WTC11 (cell line): ENCODE measurements at regions not wholly inside any gene's neighbourhood (a gene's known extent, or its start where the extent isn't known, plus 50 kb on each side); places are given as distances from the start of the nearest gene placed in this dataset.

Experiments used
- ATAC-seq: fragments of 200-7000 bp; cut with Tn5 transposase; 2 replicates; pipeline ENCODE4 v1.10.0; 2021; ENCODE audit warnings: mild to moderate bottlenecking, moderate library complexity
- CTCF ChIA-PET: fragments of 300-600 bp; sonication (Branson Sonifier 250); formaldehyde crosslinking; loops from one replicate; lab custom pipeline; 2021; ENCODE audit warnings: antibody characterized with exemption; lab: Charles Lee
- POLR2A ChIA-PET: fragments of 350-600 bp; sonication (Branson Sonifier 250); formaldehyde crosslinking; loops from one replicate; lab custom pipeline; 2021; ENCODE audit warnings: antibody characterized with exemption; lab: Charles Lee
- DNase-seq: peaks from one replicate; pipeline ENCODE4 v3.0.0; 2021; ENCODE audit warnings: low spot score
- H3K27ac Mint-ChIP-seq: 2 replicates; pipeline ENCODE4 v1.8.0; 2021; ENCODE audit warnings: mixed read lengths
- H3K27me3 Mint-ChIP-seq: 2 replicates; pipeline ENCODE4 v1.8.0; 2021; ENCODE audit warnings: low read depth, mild to moderate bottlenecking, moderate library complexity, mixed read lengths
- H3K36me3 Mint-ChIP-seq: 2 replicates; pipeline ENCODE4 v1.8.0; 2021; ENCODE audit warnings: mixed read lengths
- H3K4me1 Mint-ChIP-seq: 2 replicates; pipeline ENCODE4 v1.8.0; 2022; ENCODE audit warnings: mixed read lengths
- H3K4me3 Mint-ChIP-seq: 2 replicates; pipeline ENCODE4 v1.8.0; 2021; ENCODE audit warnings: mild to moderate bottlenecking, moderate library complexity, mixed read lengths
- H3K9me3 Mint-ChIP-seq: 2 replicates; pipeline ENCODE4 v1.8.0; 2021; ENCODE audit warnings: mixed read lengths
- E2F5 ChIP-seq: sonication (generic); formaldehyde crosslinking; IDR thresholded peaks from 2 replicates; pipeline ENCODE4 v1.8.1; 2022; ENCODE audit warnings: mild to moderate bottlenecking, moderate library complexity, missing genetic modification reagents
- ETV6 ChIP-seq: sonication (generic); formaldehyde crosslinking; IDR thresholded peaks from 2 replicates; pipeline ENCODE4 v1.8.1; 2022; ENCODE audit warnings: mild to moderate bottlenecking, missing genetic modification reagents
- FOXK1 ChIP-seq: sonication (generic); formaldehyde crosslinking; IDR thresholded peaks from 2 replicates; pipeline ENCODE4 v1.8.0; 2022; ENCODE audit warnings: mild to moderate bottlenecking, moderate library complexity, missing genetic modification reagents
- IRF2 ChIP-seq: sonication (generic); formaldehyde crosslinking; IDR thresholded peaks from 2 replicates; pipeline ENCODE4 v1.8.0; 2022; ENCODE audit warnings: low read depth, missing genetic modification reagents, borderline replicate concordance
- JUN ChIP-seq: sonication (generic); formaldehyde crosslinking; IDR thresholded peaks from 2 replicates; pipeline ENCODE4 v1.8.0; 2023; ENCODE audit warnings: mild to moderate bottlenecking, missing genetic modification reagents
- KAT7 ChIP-seq: sonication (generic); formaldehyde crosslinking; IDR thresholded peaks from 2 replicates; pipeline ENCODE4 v1.8.1; 2023; ENCODE audit warnings: missing genetic modification reagents, mild to moderate bottlenecking, borderline replicate concordance
- NFYB ChIP-seq: sonication (generic); formaldehyde crosslinking; conservative IDR thresholded peaks from 2 replicates; pipeline ENCODE4 v1.8.0; 2022; ENCODE audit warnings: low read depth, missing genetic modification reagents
- NR2C2 ChIP-seq: sonication (generic); formaldehyde crosslinking; IDR thresholded peaks from 2 replicates; pipeline ENCODE4 v1.8.0; 2022; ENCODE audit warnings: mild to moderate bottlenecking, missing genetic modification reagents
- NR3C1 ChIP-seq: sonication (generic); formaldehyde crosslinking; conservative IDR thresholded peaks from 2 replicates; pipeline ENCODE4 v1.8.1; 2023; ENCODE audit warnings: low read depth, mild to moderate bottlenecking, missing genetic modification reagents
- OVOL2 ChIP-seq: fragments of 250-450 bp; sonication (Bioruptor Pico); IDR thresholded peaks from 2 replicates; pipeline ENCODE4 v1.9.0; 2021; ENCODE audit warnings: mild to moderate bottlenecking, borderline replicate concordance
- USF1 ChIP-seq: sonication (generic); formaldehyde crosslinking; IDR thresholded peaks from 2 replicates; pipeline ENCODE4 v1.8.0; 2022; ENCODE audit warnings: mild to moderate bottlenecking, missing genetic modification reagents
- ZNF219 ChIP-seq: sonication (generic); formaldehyde crosslinking; IDR thresholded peaks from 2 replicates; pipeline ENCODE4 v1.8.0; 2023; ENCODE audit warnings: missing genetic modification reagents, mild to moderate bottlenecking, borderline replicate concordance
- ZNF232 ChIP-seq: sonication (generic); formaldehyde crosslinking; IDR thresholded peaks from 2 replicates; pipeline ENCODE4 v1.8.0; 2022; ENCODE audit warnings: mild to moderate bottlenecking, missing genetic modification reagents
- ZNF263 ChIP-seq: sonication (generic); formaldehyde crosslinking; IDR thresholded peaks from 2 replicates; pipeline ENCODE4 v1.8.1; 2022; ENCODE audit warnings: low read depth, mild to moderate bottlenecking, moderate library complexity, missing genetic modification reagents
- ZNF317 ChIP-seq: sonication (generic); formaldehyde crosslinking; IDR thresholded peaks from 2 replicates; pipeline ENCODE4 v1.8.1; 2023; ENCODE audit warnings: low read depth, mild to moderate bottlenecking, moderate library complexity, missing genetic modification reagents, borderline replicate concordance
- ZSCAN18 ChIP-seq: fragments of 250-450 bp; sonication (Bioruptor Pico); IDR thresholded peaks from 2 replicates; pipeline ENCODE4 v2.1.2; 2022; ENCODE audit warnings: mild to moderate bottlenecking, moderate library complexity
- TF ChIP-seq, protein P1 (sequence below): sonication (generic); formaldehyde crosslinking; IDR thresholded peaks from 2 replicates; pipeline ENCODE4 v1.8.1; 2023; ENCODE audit warnings: mild to moderate bottlenecking, missing genetic modification reagents, moderate library complexity
- TF ChIP-seq, protein P2 (sequence below): sonication (generic); formaldehyde crosslinking; IDR thresholded peaks from 2 replicates; pipeline ENCODE4 v1.8.0; 2022; ENCODE audit warnings: mild to moderate bottlenecking, missing genetic modification reagents
- TF ChIP-seq, protein P3 (sequence below): sonication (generic); formaldehyde crosslinking; IDR thresholded peaks from 2 replicates; pipeline ENCODE4 v1.8.0; 2022; ENCODE audit warnings: missing genetic modification reagents
- TF ChIP-seq, protein P4 (sequence below): sonication (generic); formaldehyde crosslinking; IDR thresholded peaks from 2 replicates; pipeline ENCODE4 v1.8.1; 2022; ENCODE audit warnings: low read depth, missing genetic modification reagents, borderline replicate concordance

- H3K36me3 Mint-ChIP-seq = peaks cover 13% of the 10 kb centered on the region
- no peak overlapping the region for H3K27ac Mint-ChIP-seq
- TF ChIP-seq ZNF317 (CRISPR knock-in tag) = no peak
- no peak for TF ChIP-seq IRF2 (CRISPR knock-in tag)
- TF ChIP-seq ZNF263 = no peak
- no peak for TF ChIP-seq KAT7 (CRISPR knock-in tag)
- TF ChIP-seq, protein P1, sequence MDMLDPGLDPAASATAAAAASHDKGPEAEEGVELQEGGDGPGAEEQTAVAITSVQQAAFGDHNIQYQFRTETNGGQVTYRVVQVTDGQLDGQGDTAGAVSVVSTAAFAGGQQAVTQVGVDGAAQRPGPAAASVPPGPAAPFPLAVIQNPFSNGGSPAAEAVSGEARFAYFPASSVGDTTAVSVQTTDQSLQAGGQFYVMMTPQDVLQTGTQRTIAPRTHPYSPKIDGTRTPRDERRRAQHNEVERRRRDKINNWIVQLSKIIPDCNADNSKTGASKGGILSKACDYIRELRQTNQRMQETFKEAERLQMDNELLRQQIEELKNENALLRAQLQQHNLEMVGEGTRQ (CRISPR knock-in tag) = no peak
- TF ChIP-seq, protein P2, sequence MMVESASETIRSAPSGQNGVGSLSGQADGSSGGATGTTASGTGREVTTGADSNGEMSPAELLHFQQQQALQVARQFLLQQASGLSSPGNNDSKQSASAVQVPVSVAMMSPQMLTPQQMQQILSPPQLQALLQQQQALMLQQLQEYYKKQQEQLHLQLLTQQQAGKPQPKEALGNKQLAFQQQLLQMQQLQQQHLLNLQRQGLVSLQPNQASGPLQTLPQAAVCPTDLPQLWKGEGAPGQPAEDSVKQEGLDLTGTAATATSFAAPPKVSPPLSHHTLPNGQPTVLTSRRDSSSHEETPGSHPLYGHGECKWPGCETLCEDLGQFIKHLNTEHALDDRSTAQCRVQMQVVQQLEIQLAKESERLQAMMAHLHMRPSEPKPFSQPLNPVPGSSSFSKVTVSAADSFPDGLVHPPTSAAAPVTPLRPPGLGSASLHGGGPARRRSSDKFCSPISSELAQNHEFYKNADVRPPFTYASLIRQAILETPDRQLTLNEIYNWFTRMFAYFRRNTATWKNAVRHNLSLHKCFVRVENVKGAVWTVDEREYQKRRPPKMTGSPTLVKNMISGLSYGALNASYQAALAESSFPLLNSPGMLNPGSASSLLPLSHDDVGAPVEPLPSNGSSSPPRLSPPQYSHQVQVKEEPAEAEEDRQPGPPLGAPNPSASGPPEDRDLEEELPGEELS (CRISPR knock-in tag) = no peak
- no peak for TF ChIP-seq NR3C1 (CRISPR knock-in tag)
- no peak for TF ChIP-seq NR2C2
- TF ChIP-seq FOXK1 (CRISPR knock-in tag) = no peak
- no peak for TF ChIP-seq OVOL2 (CRISPR knock-in tag)
- TF ChIP-seq ETV6 (CRISPR knock-in tag) = no peak
- TF ChIP-seq, protein P3, sequence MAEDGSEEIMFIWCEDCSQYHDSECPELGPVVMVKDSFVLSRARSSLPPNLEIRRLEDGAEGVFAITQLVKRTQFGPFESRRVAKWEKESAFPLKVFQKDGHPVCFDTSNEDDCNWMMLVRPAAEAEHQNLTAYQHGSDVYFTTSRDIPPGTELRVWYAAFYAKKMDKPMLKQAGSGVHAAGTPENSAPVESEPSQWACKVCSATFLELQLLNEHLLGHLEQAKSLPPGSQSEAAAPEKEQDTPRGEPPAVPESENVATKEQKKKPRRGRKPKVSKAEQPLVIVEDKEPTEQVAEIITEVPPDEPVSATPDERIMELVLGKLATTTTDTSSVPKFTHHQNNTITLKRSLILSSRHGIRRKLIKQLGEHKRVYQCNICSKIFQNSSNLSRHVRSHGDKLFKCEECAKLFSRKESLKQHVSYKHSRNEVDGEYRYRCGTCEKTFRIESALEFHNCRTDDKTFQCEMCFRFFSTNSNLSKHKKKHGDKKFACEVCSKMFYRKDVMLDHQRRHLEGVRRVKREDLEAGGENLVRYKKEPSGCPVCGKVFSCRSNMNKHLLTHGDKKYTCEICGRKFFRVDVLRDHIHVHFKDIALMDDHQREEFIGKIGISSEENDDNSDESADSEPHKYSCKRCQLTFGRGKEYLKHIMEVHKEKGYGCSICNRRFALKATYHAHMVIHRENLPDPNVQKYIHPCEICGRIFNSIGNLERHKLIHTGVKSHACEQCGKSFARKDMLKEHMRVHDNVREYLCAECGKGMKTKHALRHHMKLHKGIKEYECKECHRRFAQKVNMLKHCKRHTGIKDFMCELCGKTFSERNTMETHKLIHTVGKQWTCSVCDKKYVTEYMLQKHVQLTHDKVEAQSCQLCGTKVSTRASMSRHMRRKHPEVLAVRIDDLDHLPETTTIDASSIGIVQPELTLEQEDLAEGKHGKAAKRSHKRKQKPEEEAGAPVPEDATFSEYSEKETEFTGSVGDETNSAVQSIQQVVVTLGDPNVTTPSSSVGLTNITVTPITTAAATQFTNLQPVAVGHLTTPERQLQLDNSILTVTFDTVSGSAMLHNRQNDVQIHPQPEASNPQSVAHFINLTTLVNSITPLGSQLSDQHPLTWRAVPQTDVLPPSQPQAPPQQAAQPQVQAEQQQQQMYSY (CRISPR knock-in tag) = no peak
- TF ChIP-seq USF1 (CRISPR knock-in tag) = no peak
- no peak for TF ChIP-seq ZNF232 (CRISPR knock-in tag)
- no peak for TF ChIP-seq E2F5 (CRISPR knock-in tag)
- TF ChIP-seq ZSCAN18 (CRISPR knock-in tag) = no peak
- TF ChIP-seq JUN (CRISPR knock-in tag) = no peak
- no peak for TF ChIP-seq ZNF219 (CRISPR knock-in tag)
- TF ChIP-seq NFYB (CRISPR knock-in tag) = no peak
- TF ChIP-seq, protein P4, sequence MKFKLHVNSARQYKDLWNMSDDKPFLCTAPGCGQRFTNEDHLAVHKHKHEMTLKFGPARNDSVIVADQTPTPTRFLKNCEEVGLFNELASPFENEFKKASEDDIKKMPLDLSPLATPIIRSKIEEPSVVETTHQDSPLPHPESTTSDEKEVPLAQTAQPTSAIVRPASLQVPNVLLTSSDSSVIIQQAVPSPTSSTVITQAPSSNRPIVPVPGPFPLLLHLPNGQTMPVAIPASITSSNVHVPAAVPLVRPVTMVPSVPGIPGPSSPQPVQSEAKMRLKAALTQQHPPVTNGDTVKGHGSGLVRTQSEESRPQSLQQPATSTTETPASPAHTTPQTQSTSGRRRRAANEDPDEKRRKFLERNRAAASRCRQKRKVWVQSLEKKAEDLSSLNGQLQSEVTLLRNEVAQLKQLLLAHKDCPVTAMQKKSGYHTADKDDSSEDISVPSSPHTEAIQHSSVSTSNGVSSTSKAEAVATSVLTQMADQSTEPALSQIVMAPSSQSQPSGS = no peak
- TF ChIP-seq, all 79 proteins: peak for 0
- ChIA-PET CTCF (no interaction called here), POLR2A (no interaction called here)
- 0 out of 2 replicates have a peak, but pooled peaks cover 2% of the 10 kb centered on the region for H3K4me1 Mint-ChIP-seq
- ATAC-seq (no peak), DNase-seq (no peak)
- H3K4me3 Mint-ChIP-seq = no peak overlapping the region
- no peaks in the 10 kb centered on the region; the same call in 1 of the 2 replicates for H3K27me3 Mint-ChIP-seq
- peaks cover 17% of the 10 kb centered on the region for H3K9me3 Mint-ChIP-seq
Measured at GRCh38 chr10:123395906-123396305, 241.7 kb downstream of the BUB3 start.
